OCI-LY1 (cell line): ENCODE measurements at regions not wholly inside any gene's neighbourhood (a gene's known extent, or its start where the extent isn't known, plus 50 kb on each side); places are given as distances from the start of the nearest gene placed in this dataset.

ENCODE experiments used
- H2AFZ ChIP-seq: fragments of 200-600 bp; sonication (generic), shearing (Covaris generic); 2 replicates; pipeline ENCODE4 v1.6.0; 2014; ENCODE audit warnings: antibody characterized with exemption, mild to moderate bottlenecking, low read length
- H3F3A ChIP-seq: fragments of 200-600 bp; sonication (generic), shearing (Covaris generic); 2 replicates; pipeline ENCODE4 v1.6.0; 2014; ENCODE audit warnings: mild to moderate bottlenecking, antibody characterized with exemption, low read length, moderate library complexity; ENCODE audit not compliant: insufficient read depth
- H3K27ac ChIP-seq: fragments of 200-600 bp; sonication (generic); 2 replicates; pipeline ENCODE4 v1.5.1; 2014; ENCODE audit warnings: low read length, mixed run types, mild to moderate bottlenecking, low read depth; ENCODE audit not compliant: poor library complexity, severe bottlenecking
- H3K27me3 ChIP-seq: fragments of 200-600 bp; sonication (generic); 2 replicates; pipeline ENCODE4 v1.6.0; 2014; ENCODE audit warnings: antibody characterized with exemption, mild to moderate bottlenecking, low read length, moderate library complexity; ENCODE audit not compliant: insufficient read depth
- H3K36me3 ChIP-seq: fragments of 200-600 bp; sonication (generic); 2 replicates; pipeline ENCODE4 v1.6.1; 2014; ENCODE audit warnings: mild to moderate bottlenecking, antibody characterized with exemption, low read length, moderate library complexity, mixed read lengths; ENCODE audit not compliant: insufficient read depth
- H3K4me1 ChIP-seq: fragments of 200-600 bp; sonication (generic); 2 replicates; pipeline ENCODE4 v1.5.1; 2014; ENCODE audit warnings: mild to moderate bottlenecking, low read length, moderate library complexity; ENCODE audit not compliant: insufficient read depth, severe bottlenecking
- H3K4me2 ChIP-seq: fragments of 200-600 bp; sonication (generic), shearing (Covaris generic); 2 replicates; pipeline ENCODE4 v1.6.1; 2014; ENCODE audit warnings: low read length
- H3K4me3 ChIP-seq: fragments of 200-600 bp; sonication (generic); 2 replicates; pipeline ENCODE4 v1.5.1; 2014; ENCODE audit warnings: low read length, low read depth, mild to moderate bottlenecking, mixed read lengths; ENCODE audit not compliant: poor library complexity, severe bottlenecking
- H3K79me2 ChIP-seq: fragments of 200-600 bp; shearing (Covaris generic); 2 replicates; pipeline ENCODE4 v1.6.1; 2016; ENCODE audit warnings: mixed run types, low read length, mixed read lengths; ENCODE audit not compliant: insufficient read depth
- H3K9ac ChIP-seq: fragments of 200-600 bp; sonication (generic), shearing (Covaris generic); 2 replicates; pipeline ENCODE4 v1.6.1; 2014; ENCODE audit warnings: mild to moderate bottlenecking, low read length, mixed read lengths
- H3K9me2 ChIP-seq: fragments of 200-600 bp; sonication (generic), shearing (Covaris generic); 2 replicates; pipeline ENCODE4 v1.6.1; 2014; ENCODE audit warnings: low read depth, mild to moderate bottlenecking, low read length, mixed read lengths
- H3K9me3 ChIP-seq: fragments of 200-600 bp; shearing (Covaris generic); 2 replicates; pipeline ENCODE4 v1.6.1; 2014; ENCODE audit warnings: low read length, mixed read lengths
- H4K20me1 ChIP-seq: fragments of 200-600 bp; sonication (generic), shearing (Covaris generic); 2 replicates; pipeline ENCODE4 v1.6.0; 2016; ENCODE audit warnings: mild to moderate bottlenecking, low read length; ENCODE audit not compliant: insufficient read depth
- EZH2 ChIP-seq: fragments of 200-600 bp; sonication (generic), shearing (Covaris generic); IDR thresholded peaks from 2 replicates; pipeline ENCODE4 v1.8.0; 2017; ENCODE audit warnings: borderline replicate concordance, mixed run types, mild to moderate bottlenecking, antibody characterized with exemption, low read length, moderate library complexity, mixed read lengths
- TF ChIP-seq, protein P1 (sequence below): fragments of 200-600 bp; sonication (generic), shearing (Covaris generic); IDR thresholded peaks from 2 replicates; pipeline ENCODE4 v1.5.1; 2017; ENCODE audit warnings: mild to moderate bottlenecking, antibody characterized with exemption, low read length, moderate library complexity, mixed read lengths

DNA sequence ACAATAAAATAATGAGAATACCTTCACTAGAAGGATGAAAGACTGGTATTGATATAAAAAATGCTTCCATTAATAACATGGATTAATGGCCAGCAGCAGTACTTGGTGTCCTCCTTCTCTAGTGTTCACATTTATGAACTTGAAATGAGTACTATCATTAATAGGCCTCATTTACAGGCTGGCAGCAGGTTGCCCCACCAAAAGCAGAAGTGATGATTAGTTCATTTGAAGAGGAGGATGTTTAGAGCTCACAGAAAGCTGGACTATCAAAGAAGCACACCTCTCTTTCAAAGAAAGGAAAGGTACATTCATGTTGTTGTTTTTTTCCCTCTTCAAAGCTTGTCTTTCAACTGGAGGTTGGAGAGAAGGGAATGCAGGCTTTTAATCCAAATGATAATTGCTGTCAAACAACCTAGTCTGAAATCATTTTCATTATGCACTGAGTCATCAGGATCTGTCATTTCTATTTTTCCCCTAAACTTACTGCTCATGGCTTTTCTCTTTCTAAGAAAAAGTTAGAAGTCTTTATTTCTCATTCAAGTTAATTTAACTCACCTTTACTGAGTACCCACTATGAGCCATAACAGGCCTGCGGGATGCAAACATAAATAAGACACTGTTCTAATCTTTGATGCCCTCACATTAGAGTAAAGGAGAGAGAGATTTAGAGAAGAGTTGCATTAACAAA, 157.9 kb upstream of the GRIP1 start:
- no peak for TF ChIP-seq EZH2
- TF ChIP-seq, protein P1, sequence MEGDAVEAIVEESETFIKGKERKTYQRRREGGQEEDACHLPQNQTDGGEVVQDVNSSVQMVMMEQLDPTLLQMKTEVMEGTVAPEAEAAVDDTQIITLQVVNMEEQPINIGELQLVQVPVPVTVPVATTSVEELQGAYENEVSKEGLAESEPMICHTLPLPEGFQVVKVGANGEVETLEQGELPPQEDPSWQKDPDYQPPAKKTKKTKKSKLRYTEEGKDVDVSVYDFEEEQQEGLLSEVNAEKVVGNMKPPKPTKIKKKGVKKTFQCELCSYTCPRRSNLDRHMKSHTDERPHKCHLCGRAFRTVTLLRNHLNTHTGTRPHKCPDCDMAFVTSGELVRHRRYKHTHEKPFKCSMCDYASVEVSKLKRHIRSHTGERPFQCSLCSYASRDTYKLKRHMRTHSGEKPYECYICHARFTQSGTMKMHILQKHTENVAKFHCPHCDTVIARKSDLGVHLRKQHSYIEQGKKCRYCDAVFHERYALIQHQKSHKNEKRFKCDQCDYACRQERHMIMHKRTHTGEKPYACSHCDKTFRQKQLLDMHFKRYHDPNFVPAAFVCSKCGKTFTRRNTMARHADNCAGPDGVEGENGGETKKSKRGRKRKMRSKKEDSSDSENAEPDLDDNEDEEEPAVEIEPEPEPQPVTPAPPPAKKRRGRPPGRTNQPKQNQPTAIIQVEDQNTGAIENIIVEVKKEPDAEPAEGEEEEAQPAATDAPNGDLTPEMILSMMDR, result no peak
- no peak overlapping the region for H3K27ac ChIP-seq
- H3F3A ChIP-seq, result no peaks in the 10 kb centered on the region
- no peak overlapping the region for H3K4me2 ChIP-seq
- no peak overlapping the region for H3K4me3 ChIP-seq
- no peak overlapping the region for H3K9ac ChIP-seq
- H2AFZ ChIP-seq, result no peak overlapping the region
- H3K27me3 ChIP-seq, result no peaks in the 10 kb centered on the region
- no peaks in the 10 kb centered on the region for H3K4me1 ChIP-seq
- no peaks in the 10 kb centered on the region for H4K20me1 ChIP-seq
- no peaks in the 10 kb centered on the region for H3K36me3 ChIP-seq
- no peaks in the 10 kb centered on the region for H3K9me3 ChIP-seq
- no peaks in the 10 kb centered on the region for H3K9me2 ChIP-seq
- H3K79me2 ChIP-seq, result no peaks in the 10 kb centered on the region

DNA sequence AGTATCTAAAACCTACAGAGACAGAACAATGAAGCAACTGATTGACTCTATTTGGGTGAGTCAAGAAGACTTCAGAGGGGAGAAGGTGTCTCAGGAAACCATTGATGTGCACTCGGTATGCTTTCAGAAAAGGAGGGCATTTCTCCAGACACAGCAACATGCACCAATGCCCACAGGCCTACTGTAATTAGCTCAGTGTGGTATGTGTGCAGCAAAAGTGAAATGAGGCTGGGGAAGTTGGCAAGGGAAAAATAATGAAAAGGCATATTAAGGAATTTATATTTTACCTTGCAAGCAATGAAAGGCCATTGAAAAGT, 158.4 kb upstream of the GRIP1 start:
- Histone ChIP-seq H3K79me2 (no peaks in the 10 kb centered on the region), H3K4me3 (no peak overlapping the region), H3K4me2 (no peak overlapping the region), H3F3A (no peaks in the 10 kb centered on the region), H3K4me1 (no peaks in the 10 kb centered on the region), H3K27ac (no peak overlapping the region), H2AFZ (no peak overlapping the region), H3K9me3 (no peaks in the 10 kb centered on the region), H4K20me1 (no peaks in the 10 kb centered on the region), H3K36me3 (no peaks in the 10 kb centered on the region), H3K27me3 (no peaks in the 10 kb centered on the region), H3K9me2 (no peaks in the 10 kb centered on the region), H3K9ac (no peak overlapping the region)
- TF ChIP-seq, protein P1, result no peak
- TF ChIP-seq EZH2, result no peak

DNA sequence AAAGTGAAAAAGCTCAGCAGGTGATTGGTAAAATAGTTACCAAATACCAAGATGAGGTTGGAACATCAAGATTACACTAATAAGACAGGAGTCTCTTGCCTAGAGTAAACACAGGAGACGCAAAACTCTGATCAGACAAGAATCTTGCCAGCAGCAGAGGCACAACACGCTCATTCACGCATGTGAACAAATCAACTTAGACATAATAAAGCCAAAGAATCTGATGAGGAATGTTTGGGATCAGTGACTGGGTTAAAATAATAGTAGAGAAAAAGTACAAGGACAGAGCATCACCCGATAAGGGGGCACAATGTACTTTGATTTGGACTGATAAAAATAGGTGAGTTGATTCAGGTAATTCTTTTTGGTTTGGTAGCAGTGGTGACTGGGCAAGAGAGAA, 159.5 kb upstream of the GRIP1 start:
- Histone ChIP-seq H3K27me3 (no peaks in the 10 kb centered on the region), H2AFZ (no peak overlapping the region), H3K79me2 (no peaks in the 10 kb centered on the region), H3F3A (no peaks in the 10 kb centered on the region), H3K4me3 (no peak overlapping the region), H3K9me3 (no peaks in the 10 kb centered on the region), H4K20me1 (no peaks in the 10 kb centered on the region), H3K4me2 (no peak overlapping the region), H3K36me3 (no peaks in the 10 kb centered on the region), H3K4me1 (no peaks in the 10 kb centered on the region), H3K27ac (no peak overlapping the region), H3K9me2 (no peaks in the 10 kb centered on the region), H3K9ac (no peak overlapping the region)
- no peak for TF ChIP-seq EZH2
- TF ChIP-seq, protein P1, result no peak
